ENCODE measurements at regions not wholly inside any gene's neighbourhood (a gene's known extent, or its start where the extent isn't known, plus 50 kb on each side); places are given as distances from the start of the nearest gene placed in this dataset.

DNA sequence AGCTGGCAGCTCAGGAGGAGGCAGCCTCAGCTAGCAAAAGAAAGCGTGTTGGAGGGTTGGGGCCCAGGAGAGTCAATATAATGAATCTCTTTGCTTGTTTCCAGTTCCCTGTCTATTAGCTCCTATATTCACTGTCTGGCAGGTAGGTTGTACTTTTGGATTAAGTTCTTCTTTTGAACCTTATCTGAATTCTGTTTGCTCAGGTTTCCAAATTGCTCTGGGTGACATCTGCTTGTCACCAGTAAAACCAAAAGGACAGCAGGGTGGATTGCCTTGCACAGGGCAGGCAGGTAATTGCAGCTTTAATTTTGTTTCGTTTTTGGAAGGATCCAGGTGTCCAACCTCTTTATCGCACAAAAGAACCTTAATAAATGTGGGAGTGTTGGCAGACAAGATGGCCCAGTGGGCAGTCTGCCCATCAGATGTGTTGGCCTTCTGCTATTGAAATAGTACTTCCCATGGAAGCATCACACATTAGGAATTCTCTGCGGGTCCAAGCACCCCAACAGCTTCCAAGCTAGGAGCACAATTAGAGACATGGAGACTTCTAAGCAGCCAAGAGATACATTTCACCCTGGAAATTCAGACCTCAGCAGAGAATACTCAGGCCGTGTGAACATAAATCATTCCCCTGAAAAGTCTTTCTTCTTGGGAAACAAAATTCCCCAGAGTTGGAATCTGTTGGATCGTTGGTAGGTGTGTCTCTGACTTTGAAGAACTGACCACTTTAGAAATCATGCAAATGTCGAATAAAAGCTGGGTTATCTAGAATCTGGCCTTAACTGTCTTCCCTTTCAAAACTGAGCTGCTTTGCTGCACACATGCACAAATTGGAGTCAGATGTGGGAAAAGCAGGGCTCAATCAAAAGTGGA, 286.9 kb upstream of the BMP2 start:
- Histone ChIP-seq H3K4me3 (no peak overlapping the region), H3K27ac (no peak overlapping the region), H3K4me1 (no peaks in the 10 kb centered on the region), H3K27me3 (no peaks in the 10 kb centered on the region), H3K9me3 (no peaks in the 10 kb centered on the region), H3K36me3 (no peaks in the 10 kb centered on the region)
- DNase-seq: no peak
- no peak for TF ChIP-seq CTCF (IDR thresholded peaks at IDR 0.05)
- intact Hi-C loops (cut with DNase I; ENCODE audit: low total_unique reads): no loop called here

- Histone ChIP-seq H3K4me1 (no peaks in the 10 kb centered on the region), H3K4me3 (no peak overlapping the region), H3K27ac (no peak overlapping the region), H3K9me3 (no peaks in the 10 kb centered on the region), H3K36me3 (no peaks in the 10 kb centered on the region), H3K27me3 (no peaks in the 10 kb centered on the region)
- TF ChIP-seq CTCF (IDR thresholded peaks at IDR 0.05): no peak
- intact Hi-C loops (cut with DNase I; ENCODE audit: low total_unique reads): no loop called here
- no peak for DNase-seq
Measured at GRCh38 chr20:6473197-6473596, 294.3 kb upstream of the BMP2 start.

DNA sequence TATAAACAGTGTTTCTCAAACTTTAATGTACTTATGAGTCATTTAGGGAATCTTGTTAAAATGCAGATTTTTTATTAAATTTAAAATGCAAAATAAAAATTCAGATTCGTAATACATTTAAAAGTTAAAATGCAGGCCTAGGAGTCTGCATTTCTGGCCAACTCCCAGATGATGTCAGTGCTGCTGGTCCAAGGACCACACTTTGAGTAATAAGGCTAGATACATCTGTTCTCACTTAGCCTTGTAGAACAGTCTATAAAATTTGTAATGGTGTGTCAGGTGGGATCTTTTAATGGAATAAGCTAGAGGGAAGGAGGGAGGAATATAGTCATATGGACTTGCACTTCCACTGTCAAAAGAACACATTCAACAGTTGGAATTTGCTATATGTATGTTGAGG, 295.6 kb upstream of the BMP2 start:
- no peaks in the 10 kb centered on the region for H3K9me3 ChIP-seq
- no peaks in the 10 kb centered on the region for H3K4me1 ChIP-seq
- no peak overlapping the region for H3K27ac ChIP-seq
- no peaks in the 10 kb centered on the region for H3K36me3 ChIP-seq
- no peak overlapping the region for H3K4me3 ChIP-seq
- intact Hi-C loops (cut with DNase I; ENCODE audit: low total_unique reads): no loop called here
- TF ChIP-seq CTCF (IDR thresholded peaks at IDR 0.05): no peak
- DNase-seq: no peak
- H3K27me3 ChIP-seq: no peaks in the 10 kb centered on the region

DNA sequence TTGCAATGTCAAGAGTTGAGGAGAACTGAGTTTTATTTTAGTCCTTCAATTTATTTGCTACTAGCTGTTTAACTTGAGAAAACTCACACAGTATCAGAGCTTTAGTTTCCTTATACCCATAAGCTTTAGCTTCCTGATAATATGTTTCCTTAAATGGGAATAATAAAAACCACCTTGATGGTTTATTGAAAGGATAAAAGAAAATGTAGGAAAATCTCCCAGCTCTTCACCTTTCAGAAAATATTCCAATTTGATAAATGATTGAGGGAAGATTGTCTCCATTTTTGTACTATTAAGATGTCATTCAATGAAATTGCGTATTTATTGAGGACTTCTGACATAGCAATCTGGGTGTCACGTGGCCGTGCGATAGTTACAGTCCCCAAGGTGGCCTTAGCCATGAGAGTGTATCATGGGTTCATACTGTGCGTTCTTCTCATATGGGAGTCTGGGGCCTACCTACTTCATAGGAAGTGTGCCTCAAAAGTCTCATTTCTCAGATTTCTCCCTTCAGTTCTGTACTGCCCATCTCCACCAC, 296.3 kb upstream of the BMP2 start:
- no peak for TF ChIP-seq CTCF (IDR thresholded peaks at IDR 0.05)
- H3K9me3 ChIP-seq: no peaks in the 10 kb centered on the region
- no peak overlapping the region for H3K27ac ChIP-seq
- no peak for DNase-seq
- H3K27me3 ChIP-seq: no peaks in the 10 kb centered on the region
- intact Hi-C loops (cut with DNase I; ENCODE audit: low total_unique reads): no loop called here
- no peaks in the 10 kb centered on the region for H3K4me1 ChIP-seq
- no peaks in the 10 kb centered on the region for H3K36me3 ChIP-seq
- H3K4me3 ChIP-seq: no peak overlapping the region

DNA sequence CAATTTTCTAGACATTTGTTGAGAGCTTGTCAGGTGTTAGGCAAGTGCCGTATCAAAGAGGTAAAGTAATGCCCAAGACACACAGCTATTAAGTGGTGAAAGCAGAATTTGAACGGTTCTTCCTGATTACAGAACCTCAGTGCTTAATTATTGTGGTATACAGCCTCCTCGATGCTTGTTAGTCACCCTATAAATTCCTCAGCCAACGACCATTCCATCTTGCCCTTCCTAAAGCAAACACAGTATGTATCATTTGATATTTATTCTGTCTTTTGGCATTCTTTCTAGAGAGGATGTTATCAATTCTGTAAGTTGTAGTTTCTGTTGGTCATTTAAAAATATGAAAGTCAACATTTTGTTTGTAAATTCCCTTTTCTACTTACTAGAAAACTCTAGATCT, 297.8 kb upstream of the BMP2 start:
- intact Hi-C loops (cut with DNase I; ENCODE audit: low total_unique reads): no loop called here
- Histone ChIP-seq H3K9me3 (no peaks in the 10 kb centered on the region), H3K27ac (no peak overlapping the region), H3K36me3 (no peaks in the 10 kb centered on the region), H3K4me1 (no peaks in the 10 kb centered on the region), H3K27me3 (no peaks in the 10 kb centered on the region), H3K4me3 (no peak overlapping the region)
- TF ChIP-seq CTCF (IDR thresholded peaks at IDR 0.05): no peak
- no peak for DNase-seq
